NCI-H1930 (cell line): ENCODE measurements at regions not wholly inside any gene's neighbourhood (a gene's known extent, or its start where the extent isn't known, plus 50 kb on each side); places are given as distances from the start of the nearest gene placed in this dataset.

ENCODE experiments used
- DNase-seq, 2 experiments: peaks; one replicate each; lab custom pipeline; 2025; lab: John Stamatoyannopoulos, UW

DNA sequence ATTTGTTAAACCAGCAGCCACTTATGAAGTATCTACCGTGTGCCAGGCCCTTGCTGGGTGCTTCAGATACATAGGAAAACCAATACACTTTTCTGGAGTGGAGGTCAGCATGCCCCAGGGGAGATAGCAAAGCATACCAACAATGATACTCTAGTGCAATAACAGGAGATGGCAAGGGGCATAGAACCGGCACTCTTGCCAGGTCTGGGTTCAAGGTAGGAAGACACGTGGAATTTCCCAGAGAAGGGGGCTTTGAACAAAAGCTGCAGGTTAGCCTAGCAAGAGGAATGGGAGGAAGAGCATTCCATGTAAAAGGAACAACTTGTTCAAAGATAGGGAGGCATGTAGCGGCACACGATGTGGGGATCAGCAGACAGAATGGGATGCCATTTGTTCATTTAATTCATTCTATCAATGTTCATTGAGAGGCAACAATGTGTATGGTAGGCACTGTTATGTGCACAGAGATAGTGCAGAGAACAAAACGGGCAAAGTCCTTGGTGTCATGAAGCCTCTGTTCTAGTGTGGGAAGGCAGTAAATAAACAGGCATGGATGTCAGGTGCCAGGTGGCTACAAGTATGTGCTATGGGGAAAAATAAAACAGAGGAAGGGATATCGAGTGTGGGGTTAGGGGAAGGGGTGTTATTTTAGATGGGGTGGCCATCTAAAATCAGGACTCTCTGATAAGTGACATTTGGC lies 162.6 kb upstream of the E2F8 start:
- DNase-seq = no peak

DNA sequence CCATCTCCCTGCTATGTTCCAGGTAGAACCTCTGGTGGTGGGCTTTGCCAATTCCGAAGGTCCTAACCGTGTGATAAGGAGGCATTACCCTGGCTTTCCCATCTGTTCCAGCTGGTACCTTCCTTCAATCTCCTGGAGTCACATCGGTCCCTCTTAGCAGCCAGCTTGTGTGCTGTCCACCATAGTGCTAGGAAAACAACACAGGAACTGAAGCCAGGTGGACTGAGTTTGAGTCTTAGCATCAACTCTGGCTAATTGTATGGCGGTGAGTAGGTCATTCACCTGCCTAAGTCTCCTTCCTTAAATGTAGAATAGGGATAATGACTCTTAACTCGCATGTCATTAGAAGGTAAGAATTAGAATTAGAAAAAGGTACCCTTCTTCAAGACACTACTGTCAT lies 159.6 kb upstream of the E2F8 start:
- DNase-seq = no peak

DNA sequence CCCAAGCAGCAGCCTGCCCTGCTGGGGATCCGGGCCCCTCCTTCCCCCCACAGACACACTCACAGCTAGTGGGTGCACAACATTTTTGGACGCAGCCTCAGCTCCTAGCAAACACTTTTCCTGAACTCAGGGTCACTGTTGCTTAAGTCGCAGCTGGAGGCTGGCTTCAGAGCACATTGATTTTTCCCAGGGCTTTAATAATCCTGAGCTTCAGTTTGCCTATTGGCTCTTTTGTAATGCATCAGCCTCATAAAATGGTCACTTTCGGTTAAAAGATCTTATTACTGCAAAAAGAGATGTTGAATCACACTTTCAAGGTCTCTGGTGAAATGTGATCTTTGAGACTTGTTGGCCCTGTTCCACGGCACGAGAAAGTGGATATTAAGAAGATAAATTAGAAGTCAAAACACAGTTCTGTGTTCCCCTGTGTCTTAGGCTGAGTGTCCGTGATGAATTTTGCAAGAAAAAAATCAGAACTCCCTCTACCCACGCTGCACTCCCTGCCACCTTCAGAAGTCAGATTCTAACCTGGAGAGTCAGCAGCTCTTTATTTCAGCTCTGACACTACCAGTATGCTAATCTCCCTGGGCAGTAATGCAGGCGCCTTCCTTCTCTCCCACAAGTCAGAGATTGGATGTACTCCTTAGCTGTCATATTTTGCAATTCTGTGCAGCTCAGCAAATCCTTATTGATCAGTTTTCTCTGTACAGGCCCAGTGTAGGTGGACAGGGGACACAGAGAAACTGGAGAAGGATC lies 158.2 kb upstream of the E2F8 start:
- no peak for DNase-seq

DNA sequence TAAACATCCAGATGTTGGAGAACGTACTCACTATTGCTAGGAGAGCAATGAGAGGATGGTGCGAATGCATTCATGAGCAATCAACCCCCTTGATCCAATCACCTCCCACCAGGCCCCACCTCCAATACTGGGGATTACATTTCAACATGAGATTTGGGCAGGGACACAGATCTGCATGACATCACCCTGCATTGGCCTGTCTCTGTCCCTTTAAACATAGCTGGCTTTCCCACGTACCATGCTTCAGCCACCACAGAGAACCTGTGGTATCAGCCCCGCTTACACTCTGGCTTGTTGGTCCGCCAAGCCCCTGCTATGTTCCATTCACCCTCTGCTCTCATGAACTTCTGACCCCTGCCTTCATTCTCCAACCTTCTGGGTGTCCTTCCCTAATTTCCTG lies 157.5 kb upstream of the E2F8 start:
- DNase-seq = no peak

DNA sequence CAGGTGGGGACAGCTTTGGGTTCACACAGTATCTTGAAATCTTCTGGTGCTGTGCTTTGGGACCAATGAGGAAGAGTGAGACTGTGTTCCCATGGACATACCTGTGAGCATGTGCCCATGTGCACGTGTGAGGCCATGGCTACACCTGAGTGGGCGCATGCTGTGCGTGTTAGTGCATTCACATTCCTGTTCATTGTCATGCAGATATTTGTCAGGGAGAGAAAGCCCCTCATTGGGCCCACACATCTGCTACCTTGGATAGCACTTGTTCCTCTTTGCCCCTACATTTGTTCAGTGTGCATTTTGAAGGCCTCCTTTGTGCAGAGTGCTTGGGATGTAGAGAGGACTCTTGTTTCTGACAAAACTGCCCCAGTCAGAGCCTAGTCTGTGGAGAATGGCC lies 154.3 kb upstream of the E2F8 start:
- DNase-seq = no peak

DNA sequence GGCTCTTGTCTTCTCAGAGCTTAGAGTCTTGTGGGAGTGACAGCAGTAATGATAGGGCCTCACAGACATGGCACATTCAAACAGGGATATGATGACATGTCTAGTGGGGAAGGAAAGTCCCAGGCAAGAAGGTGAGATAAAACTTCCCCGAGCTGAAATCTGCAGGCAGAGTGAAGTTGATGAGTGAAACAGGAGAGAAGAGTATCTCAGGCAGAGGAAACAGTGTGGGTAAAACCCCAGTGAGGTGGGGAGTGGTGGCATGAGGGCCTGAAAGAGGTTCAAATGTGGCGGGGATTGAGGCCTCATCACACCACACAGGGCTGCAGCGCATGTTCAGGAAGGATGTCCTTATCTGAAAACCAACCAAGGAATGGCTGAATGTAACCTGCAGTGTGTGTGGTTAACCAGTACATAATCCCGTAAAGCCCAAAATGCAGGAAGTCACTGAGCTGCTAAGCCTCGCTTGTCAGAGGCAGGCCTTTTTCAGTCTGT lies 153.8 kb upstream of the E2F8 start:
- no peak for DNase-seq

DNA sequence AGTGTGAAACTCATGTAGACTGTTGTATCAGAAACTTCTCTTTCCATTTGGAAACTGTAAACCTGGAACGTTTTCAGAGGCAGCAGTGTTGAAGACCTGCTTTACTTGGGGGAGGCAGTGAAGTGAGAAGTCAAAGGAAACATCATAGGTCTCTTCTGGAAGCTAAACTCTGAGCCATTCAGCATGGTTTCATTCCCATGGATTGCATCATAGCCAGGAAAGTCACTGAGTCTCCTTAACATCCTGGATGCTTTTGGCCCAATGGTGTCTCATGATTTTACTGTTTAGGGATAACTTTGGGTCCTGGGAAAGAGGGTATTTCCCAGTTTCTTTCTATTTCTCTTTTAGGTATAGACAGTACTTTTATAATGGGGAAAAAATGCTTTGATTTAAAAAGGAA lies 153.2 kb upstream of the E2F8 start:
- DNase-seq = no peak

DNA sequence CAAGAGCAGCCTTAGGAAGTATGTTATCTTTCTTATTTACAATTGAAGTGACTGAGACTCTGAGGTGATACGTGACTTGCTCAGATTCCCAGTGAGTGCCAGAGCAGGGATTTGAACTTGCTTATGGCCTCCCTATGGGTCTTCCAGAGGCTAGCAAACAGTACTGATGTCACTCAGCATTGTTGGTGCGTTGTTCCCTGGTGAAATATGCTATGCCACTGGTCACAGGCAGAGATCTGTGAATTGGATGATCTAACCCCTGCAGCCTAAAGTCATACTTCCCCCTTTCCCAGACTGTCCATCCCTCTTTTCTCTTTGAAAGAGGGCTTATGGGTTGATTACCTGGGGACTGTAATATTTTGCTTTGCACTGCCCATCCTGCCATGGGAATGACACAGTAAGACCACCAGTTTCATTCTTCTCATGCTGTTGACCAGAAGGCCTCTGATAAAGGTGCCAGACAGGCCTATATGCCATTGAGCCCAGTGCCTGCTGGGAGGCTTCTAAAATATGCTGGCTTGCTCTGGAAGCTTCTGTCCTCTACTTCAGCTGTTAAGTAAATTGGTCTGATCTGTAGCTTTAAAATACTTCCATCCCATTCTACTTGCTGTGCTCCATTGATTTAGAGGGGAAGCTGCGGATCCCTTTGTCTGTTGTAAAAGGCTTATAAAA lies 152.2 kb upstream of the E2F8 start:
- no peak for DNase-seq

DNA sequence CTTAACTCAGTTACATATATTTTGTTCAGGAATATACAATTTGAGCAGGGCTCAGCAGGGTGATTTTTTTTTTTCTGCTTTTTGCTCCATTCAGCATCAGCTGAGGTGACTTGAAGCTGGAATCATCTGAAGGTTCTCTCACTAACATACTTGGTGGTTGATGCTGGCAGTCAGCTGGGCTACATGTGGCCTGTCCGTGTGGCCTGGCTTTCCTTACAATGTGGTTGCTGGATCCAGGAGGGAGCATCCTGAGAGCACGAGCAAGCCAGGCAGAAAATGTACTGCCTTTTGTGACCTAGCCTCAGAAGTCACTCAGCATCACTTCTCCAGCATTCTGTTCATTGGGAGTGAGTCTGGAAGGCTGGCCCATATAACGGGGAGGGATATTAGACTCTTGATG lies 151.6 kb upstream of the E2F8 start:
- no peak for DNase-seq

DNA sequence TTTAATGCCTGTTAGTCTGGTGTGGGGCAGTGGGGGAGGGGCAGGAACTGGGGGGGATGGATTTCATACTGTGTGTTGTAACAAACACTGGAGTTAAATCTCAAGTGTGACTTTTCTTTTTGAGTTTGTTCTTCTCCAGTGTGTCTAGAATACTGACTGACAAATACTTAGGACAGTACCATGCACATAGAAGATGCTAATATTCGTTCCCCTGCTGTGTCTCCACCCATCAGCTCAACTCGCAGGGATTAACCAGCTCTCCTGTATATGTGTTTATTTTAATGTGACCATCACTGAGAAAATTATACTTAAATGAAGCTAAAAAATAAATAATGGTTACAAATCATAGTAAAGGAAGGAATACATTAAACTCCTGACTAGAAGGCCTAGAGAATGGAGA lies 150.9 kb upstream of the E2F8 start:
- no peak for DNase-seq

DNA sequence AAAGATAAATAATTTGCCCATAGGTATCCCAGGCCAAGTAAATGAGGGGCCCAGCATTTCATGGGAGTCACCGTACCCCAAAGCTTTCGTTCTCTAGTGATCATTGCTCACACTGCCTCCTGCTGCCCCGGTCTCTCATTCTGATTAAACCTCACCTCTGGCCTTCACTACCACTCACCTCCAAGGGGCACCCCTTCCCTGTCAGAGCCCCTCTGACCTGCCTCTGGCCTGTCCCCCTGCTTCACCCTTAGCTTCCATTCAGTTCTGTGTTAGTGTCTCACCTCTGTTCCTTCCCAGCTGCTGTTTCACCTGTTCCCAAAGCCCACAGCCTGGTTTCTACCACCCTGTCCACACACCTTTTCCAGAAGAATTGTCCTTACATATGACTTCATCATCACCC lies 150.3 kb upstream of the E2F8 start:
- DNase-seq = no peak

DNA sequence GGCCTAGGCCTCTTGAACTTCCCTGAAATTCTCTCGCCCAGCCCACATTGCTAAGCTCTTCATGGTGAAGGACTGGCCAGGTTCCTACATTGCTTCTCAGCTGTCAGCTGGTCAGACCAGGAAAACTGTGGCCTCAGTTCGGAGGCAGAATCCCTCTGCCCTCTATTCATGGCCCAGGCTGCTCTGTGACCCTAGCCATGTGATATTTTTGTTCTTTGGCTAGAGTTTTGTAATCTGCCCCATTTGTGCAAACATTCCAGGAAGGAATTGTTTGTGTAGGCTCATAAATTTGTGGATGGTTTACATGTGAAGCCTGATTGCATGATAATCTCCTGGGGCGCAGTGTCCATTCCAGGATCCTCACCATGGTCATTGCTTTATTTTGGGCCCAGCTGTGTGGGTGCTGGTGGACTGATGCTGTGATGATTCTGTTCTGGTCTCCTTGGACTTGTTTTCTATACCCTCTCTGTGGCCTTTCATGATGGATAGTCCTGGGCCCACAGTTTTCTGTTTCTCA lies 149.1 kb upstream of the E2F8 start:
- DNase-seq = no peak

DNA sequence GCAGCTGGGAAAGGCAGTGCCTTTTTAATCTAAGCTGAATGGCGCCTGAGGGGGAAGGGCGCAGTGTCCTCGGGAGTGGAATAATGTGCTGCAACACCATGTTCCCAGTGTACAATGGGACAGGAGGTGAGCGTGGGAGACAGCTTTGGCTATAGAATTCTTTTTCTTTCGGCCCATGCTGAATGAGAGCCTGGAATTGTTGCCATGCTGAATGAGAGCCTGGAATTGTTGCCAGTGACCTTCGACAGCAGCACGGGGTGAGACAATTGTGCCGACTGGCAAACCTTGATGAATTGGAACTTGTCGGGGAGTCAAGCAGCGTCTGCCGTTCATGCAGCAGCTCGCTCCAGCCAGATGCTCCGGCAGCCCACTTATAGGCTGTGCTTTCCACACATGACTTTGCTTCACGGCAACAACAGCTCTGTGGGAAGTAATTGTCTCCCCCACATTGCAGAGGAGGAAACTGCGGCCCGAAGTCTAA lies 141.4 kb upstream of the E2F8 start:
- DNase-seq = no peak

DNA sequence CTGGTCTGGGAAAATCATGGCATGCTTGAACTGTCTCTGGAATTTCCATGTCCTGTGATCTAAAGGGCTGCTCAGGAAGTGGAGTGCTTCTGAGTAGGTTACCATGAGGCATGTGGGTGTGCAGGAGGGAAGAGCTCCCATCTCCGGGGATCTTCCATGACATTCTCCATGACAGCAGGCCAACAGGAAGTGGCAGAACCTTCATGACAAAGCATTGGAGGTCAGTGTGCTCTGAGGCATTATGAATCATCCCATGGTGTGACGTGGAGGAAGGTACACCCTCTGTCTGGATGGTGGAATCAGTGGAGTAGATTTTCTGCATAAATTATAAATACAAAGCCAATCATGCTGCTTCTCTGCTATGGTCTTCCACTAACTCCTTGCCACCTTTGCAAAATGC lies 139.6 kb upstream of the E2F8 start:
- DNase-seq = no peak

DNA sequence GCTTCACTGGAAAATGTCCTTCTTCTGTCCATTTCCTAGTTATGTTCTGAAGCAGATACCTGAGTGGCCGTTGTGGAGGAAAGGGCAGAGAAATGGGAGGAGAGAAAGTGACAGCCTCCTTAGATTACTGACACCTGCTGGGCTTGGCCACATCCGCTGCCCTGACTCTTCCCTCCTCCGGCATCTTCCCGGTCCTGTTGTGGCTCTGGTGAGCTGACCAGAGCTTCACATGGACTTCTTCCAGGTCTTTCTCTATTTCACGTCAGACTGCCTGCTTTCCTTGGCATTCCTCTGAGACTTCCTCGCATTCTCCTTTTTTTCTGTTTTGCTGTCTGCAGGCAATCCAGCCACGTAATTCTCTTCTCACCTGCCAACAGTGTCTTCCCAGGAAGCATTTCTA lies 138.7 kb upstream of the E2F8 start:
- no peak for DNase-seq

DNA sequence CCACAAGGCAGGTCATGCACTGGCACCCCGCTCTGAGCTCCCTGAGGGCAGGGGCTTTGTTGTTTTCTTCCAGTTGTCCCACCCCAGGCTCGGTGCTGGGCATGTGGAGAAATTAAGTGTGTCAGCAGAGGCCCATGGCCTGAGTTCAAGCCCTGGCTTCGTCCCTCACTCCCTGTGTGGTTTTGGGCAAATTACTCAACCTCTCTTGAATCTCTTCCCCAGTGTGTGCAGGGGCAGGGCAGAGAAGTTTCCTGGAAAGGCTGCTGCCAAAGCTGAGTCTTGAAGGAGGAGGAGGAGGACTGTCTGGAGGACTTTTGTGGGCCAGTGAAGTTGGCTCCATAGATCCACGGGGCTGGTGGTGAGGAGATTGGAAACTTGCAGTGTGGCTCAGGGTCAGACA lies 138.1 kb upstream of the E2F8 start:
- no peak for DNase-seq

DNA sequence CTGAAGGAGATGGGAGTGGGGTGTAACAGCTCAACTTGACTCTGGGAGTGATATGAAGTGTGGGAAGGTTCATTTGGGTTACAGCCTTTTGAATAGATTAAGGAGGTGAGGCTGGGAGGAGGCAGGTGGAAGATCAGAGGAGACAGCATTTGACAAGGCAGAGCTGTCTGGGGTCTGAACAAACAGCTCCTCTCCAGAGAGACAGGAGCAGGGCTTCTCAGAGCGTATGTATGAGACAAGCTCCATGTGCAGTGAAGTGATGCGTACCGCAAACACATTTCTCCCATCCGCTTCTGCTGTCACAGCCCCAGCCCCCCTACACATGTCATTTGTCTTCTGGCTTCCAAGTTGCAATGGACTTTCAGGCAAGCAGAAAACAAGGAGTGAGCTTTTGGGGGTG lies 137.1 kb upstream of the E2F8 start:
- DNase-seq = no peak

DNA sequence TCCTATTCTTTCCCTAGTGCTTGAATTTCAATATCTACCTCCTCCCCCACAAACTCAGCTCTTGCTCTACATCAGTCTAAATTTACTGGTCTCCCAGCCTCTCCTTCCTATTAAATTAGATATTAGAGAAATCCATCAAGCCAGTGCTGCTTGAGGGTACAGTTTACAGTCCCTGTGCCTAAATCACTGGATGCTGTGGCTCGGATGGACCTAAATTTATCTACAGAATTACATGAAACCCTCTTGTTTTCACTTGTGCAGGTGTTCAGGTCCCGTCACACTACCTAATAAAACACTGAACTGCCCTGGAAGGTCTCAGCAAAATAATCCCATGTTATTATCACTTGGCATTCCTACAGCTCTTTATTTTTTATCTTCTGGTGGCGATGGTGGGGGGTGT lies 134.7 kb upstream of the E2F8 start:
- DNase-seq = no peak

DNA sequence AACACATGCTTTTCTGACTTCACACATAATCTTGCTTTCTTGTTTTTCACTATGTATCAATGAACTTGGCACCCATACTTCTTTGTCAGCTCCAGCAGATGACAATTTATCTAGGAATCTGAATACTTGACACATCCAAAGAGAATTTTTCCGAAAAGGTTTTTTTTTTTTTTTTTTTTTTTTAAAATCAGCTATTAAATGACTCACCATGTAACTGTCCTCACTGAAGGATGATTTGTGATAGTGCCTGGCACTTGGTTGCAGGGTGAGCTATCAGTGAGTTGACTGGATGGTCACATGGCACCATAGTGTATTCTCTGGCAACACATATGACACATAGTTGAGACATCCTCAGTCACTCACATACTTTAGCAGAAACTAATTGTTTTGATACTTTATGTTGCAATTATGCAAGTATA lies 133.4 kb upstream of the E2F8 start:
- no peak for DNase-seq

DNA sequence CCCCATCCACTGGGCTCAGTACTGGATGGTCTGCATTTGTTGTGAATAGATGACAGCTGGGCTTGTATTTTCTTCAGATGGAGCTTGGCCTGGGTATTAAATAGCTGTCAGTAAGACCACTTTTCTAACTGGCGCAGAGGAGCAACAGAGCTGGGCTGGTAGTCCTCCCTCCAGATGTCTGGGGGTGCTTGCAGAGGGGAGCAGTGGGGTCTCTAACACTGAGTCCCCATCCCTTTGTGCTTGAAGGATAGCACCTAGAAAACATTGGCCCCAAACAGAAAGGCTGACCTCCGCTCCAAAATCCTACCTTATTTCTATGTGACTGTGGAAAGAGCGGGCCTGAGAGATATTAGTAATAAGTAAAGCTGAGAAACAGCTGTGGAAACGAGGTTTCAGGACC lies 131.6 kb upstream of the E2F8 start:
- DNase-seq = no peak

DNA sequence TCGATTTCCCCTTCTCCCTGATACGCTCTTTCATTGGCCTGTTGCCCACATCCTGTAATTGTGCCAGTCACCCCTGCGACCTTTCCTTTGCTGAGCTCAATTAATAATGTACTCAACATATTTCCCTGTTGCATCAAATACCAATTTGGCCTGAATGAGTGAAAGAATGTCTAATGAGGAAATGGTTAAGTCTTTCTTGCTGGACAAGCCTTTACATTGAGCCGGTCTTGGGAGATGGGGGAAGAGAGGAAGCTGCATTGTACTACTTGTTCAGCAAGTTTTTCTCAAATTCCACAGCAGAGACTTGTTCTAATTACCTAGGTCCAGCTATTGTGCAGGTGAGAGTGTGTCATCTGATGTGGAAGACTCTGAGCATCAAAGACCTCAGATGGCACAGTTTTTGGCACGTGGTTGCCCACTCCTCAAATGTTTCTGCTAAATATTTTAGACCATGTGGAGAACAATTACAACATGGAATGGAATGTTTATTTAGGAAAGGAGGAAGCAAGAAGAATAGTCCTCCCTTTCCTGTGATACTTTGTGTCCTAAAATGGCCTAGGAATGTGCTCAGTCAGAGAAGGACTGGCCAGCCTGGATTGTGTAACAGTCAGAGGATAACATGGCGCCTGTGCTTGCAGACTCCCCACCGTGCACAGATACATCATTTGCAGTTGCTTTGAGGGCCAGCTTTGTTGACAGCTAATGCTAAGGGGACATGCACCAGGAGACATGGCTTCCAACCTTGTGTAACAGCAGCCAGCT lies 129.5 kb upstream of the E2F8 start:
- DNase-seq = no peak

DNA sequence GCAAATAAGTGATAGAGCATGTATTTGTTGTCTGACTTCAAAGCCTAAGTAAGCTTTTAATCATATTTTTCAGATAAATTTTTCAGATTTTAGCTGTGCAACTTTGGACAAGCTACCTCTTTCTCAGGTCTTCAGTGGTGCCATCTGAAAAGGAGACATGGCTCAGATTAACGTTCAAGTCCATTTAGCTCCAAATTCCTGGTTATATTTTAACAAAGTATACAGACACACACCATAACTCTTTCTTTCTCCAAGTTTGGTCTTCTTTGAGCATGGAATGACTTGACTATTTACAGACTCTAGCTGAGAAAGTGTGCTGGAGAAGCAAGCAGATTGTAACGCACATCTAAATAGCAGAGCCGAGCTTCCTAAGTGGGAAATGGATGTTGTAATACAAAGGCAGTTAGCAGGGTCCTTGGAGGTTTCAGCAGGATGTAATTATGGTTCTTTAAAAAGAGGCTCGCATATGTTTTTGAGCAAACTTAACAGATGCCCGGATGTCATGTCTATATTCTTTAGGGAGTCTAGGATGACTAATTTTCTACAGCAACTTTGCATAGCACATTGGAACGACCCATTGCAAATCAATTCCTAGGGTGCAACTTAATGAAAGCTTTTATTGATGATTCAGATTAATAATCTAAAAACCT lies 128.1 kb upstream of the E2F8 start:
- no peak for DNase-seq
